ENCODE measurements at regions not wholly inside any gene's neighbourhood (a gene's known extent, or its start where the extent isn't known, plus 50 kb on each side); places are given as distances from the start of the nearest gene placed in this dataset.

DNA sequence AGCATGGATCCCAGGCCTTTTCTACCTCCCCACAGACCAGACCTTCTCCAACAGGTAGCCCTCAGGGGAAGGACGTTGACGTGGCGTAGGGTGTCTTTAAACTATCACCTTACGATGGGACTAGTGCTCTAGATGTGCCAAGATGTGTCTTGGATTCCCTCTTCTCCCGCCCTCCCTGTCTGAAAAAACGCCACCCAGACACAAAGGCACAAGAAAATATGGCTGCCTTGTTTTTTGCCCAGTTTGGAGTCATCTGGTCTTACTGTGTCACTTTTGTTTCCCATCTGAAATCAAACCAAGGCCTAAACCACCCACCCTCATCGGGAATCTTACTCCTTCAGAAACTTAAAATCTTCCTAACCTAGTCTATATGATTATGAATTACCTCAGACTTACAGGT is 235.4 kb downstream of the OR13H1 start:
- H3K27me3 ChIP-seq (ENCODE audit: control insufficient read depth, insufficient read depth, low read length) = no peaks in the 10 kb centered on the region
- H3K9me3 ChIP-seq (ENCODE audit: control insufficient read depth, insufficient read depth, low read length) = no peaks in the 10 kb centered on the region
- no peak overlapping the region for H3K4me3 ChIP-seq (ENCODE audit: low read depth, low read length)
- H3K4me1 ChIP-seq (ENCODE audit: control insufficient read depth, insufficient read depth, low read length) = no peaks in the 10 kb centered on the region
- H3K9ac ChIP-seq (ENCODE audit: low read depth, low read length) = no peak overlapping the region
- peaks cover 96% of the 10 kb centered on the region for H3K36me3 ChIP-seq (ENCODE audit: control insufficient read depth, insufficient read depth, low read length)
- H3K27ac ChIP-seq (ENCODE audit: low read depth, low read length) = no peak overlapping the region

DNA sequence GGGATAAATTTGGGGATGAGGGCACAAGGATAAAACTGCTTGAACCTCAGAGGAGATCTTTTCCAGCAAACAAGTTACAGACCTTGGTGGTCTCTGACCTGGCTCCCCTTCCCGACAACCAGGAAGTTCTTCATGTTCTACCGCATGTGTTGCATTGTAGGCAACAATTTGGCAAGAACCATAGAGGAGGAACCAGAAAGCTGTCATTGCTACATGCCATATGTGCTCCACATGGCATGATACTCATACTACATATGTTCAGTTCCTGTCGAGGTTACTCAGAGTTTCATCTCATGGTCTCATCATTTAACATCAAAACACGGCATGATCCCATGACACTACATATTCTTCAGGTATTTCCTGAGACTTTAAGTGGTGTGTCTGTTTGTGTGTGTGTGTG is 235.9 kb downstream of the OR13H1 start:
- Histone ChIP-seq H3K27ac (ENCODE audit: low read depth, low read length) (no peak overlapping the region), H3K4me3 (ENCODE audit: low read depth, low read length) (no peak overlapping the region), H3K27me3 (ENCODE audit: control insufficient read depth, insufficient read depth, low read length) (no peaks in the 10 kb centered on the region), H3K36me3 (ENCODE audit: control insufficient read depth, insufficient read depth, low read length) (peaks cover 96% of the 10 kb centered on the region), H3K9me3 (ENCODE audit: control insufficient read depth, insufficient read depth, low read length) (no peaks in the 10 kb centered on the region), H3K4me1 (ENCODE audit: control insufficient read depth, insufficient read depth, low read length) (no peaks in the 10 kb centered on the region), H3K9ac (ENCODE audit: low read depth, low read length) (no peak overlapping the region)

- no peak overlapping the region for H3K9ac ChIP-seq (ENCODE audit: low read depth, low read length)
- no peak overlapping the region for H3K27ac ChIP-seq (ENCODE audit: low read depth, low read length)
- no peak overlapping the region for H3K4me3 ChIP-seq (ENCODE audit: low read depth, low read length)
- H3K4me1 ChIP-seq (ENCODE audit: control insufficient read depth, insufficient read depth, low read length) = no peaks in the 10 kb centered on the region
- H3K9me3 ChIP-seq (ENCODE audit: control insufficient read depth, insufficient read depth, low read length) = no peaks in the 10 kb centered on the region
- H3K27me3 ChIP-seq (ENCODE audit: control insufficient read depth, insufficient read depth, low read length) = no peaks in the 10 kb centered on the region
- peaks cover 97% of the 10 kb centered on the region for H3K36me3 ChIP-seq (ENCODE audit: control insufficient read depth, insufficient read depth, low read length)
Observed at GRCh38 chrX:131782646-131783045, 238.8 kb downstream of the OR13H1 start.

DNA sequence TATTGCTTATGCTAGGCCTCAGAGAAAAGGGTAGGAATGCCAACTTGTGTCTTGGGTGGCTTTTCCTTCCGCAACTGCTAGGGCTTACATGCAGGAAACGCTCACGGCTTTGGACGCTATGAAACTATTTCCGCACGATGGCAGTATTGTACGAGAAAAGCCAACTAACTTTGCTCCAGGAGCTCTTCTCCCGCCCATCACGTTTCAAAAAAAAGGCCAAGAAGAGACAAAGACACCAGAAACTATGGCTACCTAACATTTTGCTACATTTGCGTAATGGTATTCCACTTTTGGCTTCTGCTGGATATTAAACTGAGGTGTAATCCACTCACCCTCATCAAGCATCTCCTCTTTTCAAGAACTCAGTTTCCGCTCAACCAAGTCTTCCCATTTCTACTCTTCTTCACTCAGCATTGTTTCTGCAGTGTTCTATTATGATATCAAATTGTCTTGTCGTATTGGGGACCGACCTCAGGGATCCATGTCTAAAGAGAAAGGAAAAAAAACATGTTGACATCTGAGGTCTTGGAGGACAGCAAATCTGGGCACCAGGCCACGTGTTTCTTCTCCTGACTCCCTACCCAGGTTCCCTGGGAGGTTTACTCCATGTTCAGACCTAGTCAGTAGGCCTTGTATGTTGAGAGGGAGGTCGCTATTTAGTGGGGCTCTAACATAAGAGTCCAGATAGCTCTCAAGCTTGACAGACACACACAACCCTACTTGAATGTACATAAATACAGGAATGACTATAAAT is 239.4 kb upstream of the STK26 start:
- no peak overlapping the region for H3K9ac ChIP-seq (ENCODE audit: low read depth, low read length)
- H3K27ac ChIP-seq (ENCODE audit: low read depth, low read length) = no peak overlapping the region
- no peaks in the 10 kb centered on the region for H3K9me3 ChIP-seq (ENCODE audit: control insufficient read depth, insufficient read depth, low read length)
- H3K4me1 ChIP-seq (ENCODE audit: control insufficient read depth, insufficient read depth, low read length) = no peaks in the 10 kb centered on the region
- H3K27me3 ChIP-seq (ENCODE audit: control insufficient read depth, insufficient read depth, low read length) = no peaks in the 10 kb centered on the region
- peaks cover 98% of the 10 kb centered on the region for H3K36me3 ChIP-seq (ENCODE audit: control insufficient read depth, insufficient read depth, low read length)
- H3K4me3 ChIP-seq (ENCODE audit: low read depth, low read length) = no peak overlapping the region

GRCh38 chrX:131789664-131790063 is 233.4 kb upstream of the STK26 start:
- Histone ChIP-seq H3K36me3 (ENCODE audit: control insufficient read depth, insufficient read depth, low read length) (peaks cover 97% of the 10 kb centered on the region), H3K4me3 (ENCODE audit: low read depth, low read length) (no peak overlapping the region), H3K27ac (ENCODE audit: low read depth, low read length) (no peak overlapping the region), H3K27me3 (ENCODE audit: control insufficient read depth, insufficient read depth, low read length) (no peaks in the 10 kb centered on the region), H3K4me1 (ENCODE audit: control insufficient read depth, insufficient read depth, low read length) (no peaks in the 10 kb centered on the region), H3K9ac (ENCODE audit: low read depth, low read length) (no peak overlapping the region), H3K9me3 (ENCODE audit: control insufficient read depth, insufficient read depth, low read length) (no peaks in the 10 kb centered on the region; the same call in 1 of the 2 replicates)

DNA sequence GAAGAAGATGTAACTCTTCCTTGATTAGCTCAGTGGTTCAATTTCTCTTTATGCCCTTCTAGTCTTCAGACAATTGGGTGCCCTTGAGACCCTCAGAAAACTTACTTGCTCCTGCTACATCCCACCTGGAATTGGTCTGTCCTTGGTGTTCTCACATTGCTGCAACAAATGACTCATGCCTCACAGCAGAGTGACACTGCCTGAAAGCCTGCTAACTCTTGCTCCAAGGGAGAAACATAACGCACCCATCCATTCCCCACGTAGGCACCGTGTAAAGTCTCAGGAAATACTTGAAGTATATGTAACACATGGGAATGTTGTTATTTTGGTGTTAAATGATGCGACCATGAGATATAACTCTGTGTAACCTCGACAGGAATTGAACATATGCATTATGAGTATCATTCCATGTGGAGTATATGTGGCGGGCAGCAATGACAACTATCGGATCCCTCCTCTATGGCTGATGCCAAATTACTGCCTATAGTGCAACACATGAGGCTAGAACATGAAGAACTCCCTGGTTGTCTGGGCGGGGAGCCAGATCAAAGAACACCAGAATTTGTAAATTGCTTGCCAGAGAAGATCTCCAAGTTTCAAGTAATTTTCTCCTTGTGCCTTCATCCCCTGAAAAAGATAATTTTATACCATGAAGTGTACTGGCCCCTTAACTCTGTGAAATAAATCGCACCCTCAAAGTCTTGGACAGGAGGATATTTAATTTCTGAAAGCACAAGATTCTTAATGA is 231.3 kb upstream of the STK26 start:
- Histone ChIP-seq H3K36me3 (ENCODE audit: control insufficient read depth, insufficient read depth, low read length) (peaks cover 97% of the 10 kb centered on the region), H3K4me3 (ENCODE audit: low read depth, low read length) (no peak overlapping the region), H3K27me3 (ENCODE audit: control insufficient read depth, insufficient read depth, low read length) (no peaks in the 10 kb centered on the region), H3K27ac (ENCODE audit: low read depth, low read length) (no peak overlapping the region), H3K9me3 (ENCODE audit: control insufficient read depth, insufficient read depth, low read length) (no peaks in the 10 kb centered on the region; the same call in 1 of the 2 replicates), H3K4me1 (ENCODE audit: control insufficient read depth, insufficient read depth, low read length) (no peaks in the 10 kb centered on the region), H3K9ac (ENCODE audit: low read depth, low read length) (no peak overlapping the region)

DNA sequence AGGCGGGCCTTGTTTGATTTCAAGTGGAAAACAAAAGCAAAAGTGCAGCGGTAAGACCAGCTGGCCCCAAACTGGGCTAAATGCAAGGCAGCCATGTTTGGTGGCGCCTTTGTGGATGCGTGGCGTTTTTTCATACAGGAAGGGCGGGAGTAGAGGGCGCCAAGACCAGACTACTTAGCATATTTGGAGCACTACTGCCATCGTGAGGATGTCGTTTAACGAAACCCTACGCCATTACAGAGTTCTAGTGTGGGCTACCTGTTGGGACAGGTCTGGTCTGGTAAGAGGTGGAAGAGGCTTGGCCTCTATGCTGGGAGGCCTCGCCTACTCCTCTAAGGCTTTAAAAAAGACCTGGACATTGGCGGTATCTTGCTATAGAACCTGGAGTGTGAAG is 230.7 kb upstream of the STK26 start:
- no peaks in the 10 kb centered on the region for H3K4me1 ChIP-seq (ENCODE audit: control insufficient read depth, insufficient read depth, low read length)
- H3K9ac ChIP-seq (ENCODE audit: low read depth, low read length) = no peak overlapping the region
- no peak overlapping the region for H3K4me3 ChIP-seq (ENCODE audit: low read depth, low read length)
- peaks cover 97% of the 10 kb centered on the region for H3K36me3 ChIP-seq (ENCODE audit: control insufficient read depth, insufficient read depth, low read length)
- H3K9me3 ChIP-seq (ENCODE audit: control insufficient read depth, insufficient read depth, low read length) = no peaks in the 10 kb centered on the region; the same call in 1 of the 2 replicates
- no peak overlapping the region for H3K27ac ChIP-seq (ENCODE audit: low read depth, low read length)
- H3K27me3 ChIP-seq (ENCODE audit: control insufficient read depth, insufficient read depth, low read length) = no peaks in the 10 kb centered on the region

DNA sequence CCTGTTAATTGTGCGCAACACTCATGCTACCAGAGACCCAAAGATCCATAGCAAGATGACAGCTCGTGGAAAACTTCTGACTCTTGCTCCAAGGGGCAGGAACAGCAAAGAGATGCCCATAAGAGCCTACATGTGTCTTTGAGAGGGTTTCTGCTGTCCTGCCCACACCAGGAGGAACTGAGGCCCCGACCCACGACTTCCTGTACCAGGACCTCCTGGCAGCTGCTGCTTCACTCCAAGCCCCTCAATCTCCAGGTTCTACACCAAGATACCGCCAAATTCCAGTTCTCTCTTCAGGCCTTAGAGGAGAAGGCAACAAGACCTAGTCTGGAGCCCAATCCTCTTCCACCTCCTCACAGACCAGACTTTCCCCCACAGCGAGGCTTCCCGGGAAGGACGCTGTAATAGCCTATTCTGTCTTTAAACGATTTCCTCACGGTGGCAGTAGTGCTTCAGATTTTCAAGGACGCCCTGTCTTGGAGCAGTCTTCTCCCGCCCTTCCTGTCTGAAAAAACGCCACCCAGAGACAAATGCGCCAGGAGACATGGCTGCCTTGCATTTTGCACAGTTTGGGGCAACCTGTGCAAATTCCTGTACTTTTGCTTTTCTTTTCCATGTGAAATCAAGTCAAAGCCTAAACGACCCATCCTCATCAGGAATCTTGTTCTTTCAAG is 230.2 kb upstream of the STK26 start:
- no peak overlapping the region for H3K27ac ChIP-seq (ENCODE audit: low read depth, low read length)
- H3K9me3 ChIP-seq (ENCODE audit: control insufficient read depth, insufficient read depth, low read length) = no peaks in the 10 kb centered on the region; the same call in 1 of the 2 replicates
- H3K4me3 ChIP-seq (ENCODE audit: low read depth, low read length) = no peak overlapping the region
- peaks cover 96% of the 10 kb centered on the region for H3K36me3 ChIP-seq (ENCODE audit: control insufficient read depth, insufficient read depth, low read length)
- no peaks in the 10 kb centered on the region for H3K4me1 ChIP-seq (ENCODE audit: control insufficient read depth, insufficient read depth, low read length)
- no peak overlapping the region for H3K9ac ChIP-seq (ENCODE audit: low read depth, low read length)
- H3K27me3 ChIP-seq (ENCODE audit: control insufficient read depth, insufficient read depth, low read length) = no peaks in the 10 kb centered on the region

GRCh38 chrX:131795442-131796229 is 227.5 kb upstream of the STK26 start:
- Histone ChIP-seq H3K9me3 (ENCODE audit: control insufficient read depth, insufficient read depth, low read length) (no peaks in the 10 kb centered on the region), H3K4me1 (ENCODE audit: control insufficient read depth, insufficient read depth, low read length) (no peaks in the 10 kb centered on the region), H3K4me3 (ENCODE audit: low read depth, low read length) (no peak overlapping the region), H3K27ac (ENCODE audit: low read depth, low read length) (no peak overlapping the region), H3K36me3 (ENCODE audit: control insufficient read depth, insufficient read depth, low read length) (peaks cover 80% of the 10 kb centered on the region), H3K27me3 (ENCODE audit: control insufficient read depth, insufficient read depth, low read length) (no peaks in the 10 kb centered on the region), H3K9ac (ENCODE audit: low read depth, low read length) (no peak overlapping the region)

DNA sequence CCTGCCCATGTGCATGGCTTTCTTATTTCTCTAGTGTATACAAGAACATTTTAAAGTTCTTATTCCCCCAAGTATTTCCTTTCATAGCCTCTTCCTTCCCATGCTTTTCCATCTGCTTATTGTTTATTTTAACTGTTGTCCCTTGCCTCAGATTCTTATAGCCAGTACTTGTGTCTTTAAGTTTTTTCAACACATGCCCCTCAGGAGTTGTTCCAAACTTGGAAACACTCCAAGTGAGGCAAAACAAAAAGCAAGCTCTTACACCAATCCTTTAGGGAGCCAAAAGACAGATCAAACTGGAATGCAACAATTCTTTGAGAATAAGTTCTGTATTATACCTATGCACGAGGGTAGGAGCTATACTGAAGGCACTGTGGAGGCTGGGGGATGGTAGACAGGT is 222.0 kb upstream of the STK26 start:
- no peaks in the 10 kb centered on the region for H3K27me3 ChIP-seq (ENCODE audit: control insufficient read depth, insufficient read depth, low read length)
- no peak overlapping the region for H3K4me3 ChIP-seq (ENCODE audit: low read depth, low read length)
- H3K9me3 ChIP-seq (ENCODE audit: control insufficient read depth, insufficient read depth, low read length) = no peaks in the 10 kb centered on the region
- no peaks in the 10 kb centered on the region for H3K4me1 ChIP-seq (ENCODE audit: control insufficient read depth, insufficient read depth, low read length)
- peaks cover 75% of the 10 kb centered on the region for H3K36me3 ChIP-seq (ENCODE audit: control insufficient read depth, insufficient read depth, low read length)
- H3K27ac ChIP-seq (ENCODE audit: low read depth, low read length) = no peak overlapping the region
- no peak overlapping the region for H3K9ac ChIP-seq (ENCODE audit: low read depth, low read length)
